ENCODE measurements at regions not wholly inside any gene's neighbourhood (a gene's known extent, or its start where the extent isn't known, plus 50 kb on each side); places are given as distances from the start of the nearest gene placed in this dataset.

DNA sequence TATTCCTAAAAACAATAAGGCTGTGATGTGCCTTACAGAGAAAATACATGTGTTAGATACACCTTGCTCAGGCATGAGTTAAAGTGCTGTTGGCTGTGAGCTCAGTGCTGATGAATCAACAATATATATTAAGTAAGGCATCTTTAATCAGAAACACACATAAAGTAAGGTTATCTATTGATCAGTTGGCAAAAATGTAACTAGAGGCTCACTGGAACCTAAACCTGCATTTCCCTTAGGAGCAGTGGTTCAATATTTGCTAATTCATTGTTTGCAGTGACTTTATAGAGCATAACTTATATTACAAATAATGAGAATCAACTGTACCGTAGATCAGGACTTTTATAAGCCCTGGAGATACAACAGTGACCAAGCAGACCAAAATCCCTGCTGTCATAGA, 77.0 kb upstream of the CYP1B1 start (continued):
- TF ChIP-seq CDX4 (CRISPR knock-in tag; IDR thresholded peaks at IDR 0.05; ENCODE audit: borderline replicate concordance) (no peak), RORB (CRISPR knock-in tag; IDR thresholded peaks at IDR 0.05) (no peak)

- Mint-ChIP-seq H3K27me3 (ENCODE audit: low read depth) (no peaks in the 10 kb centered on the region), H3K4me1 (peaks cover 2% of the 10 kb centered on the region), H3K27ac (no peak overlapping the region), H3K4me3 (no peak overlapping the region), H3K36me3 (no peaks in the 10 kb centered on the region), H3K9me3 (peaks cover 9% of the 10 kb centered on the region)
- TF ChIP-seq PRRX2 (CRISPR knock-in tag; IDR thresholded peaks at IDR 0.05) (no peak), FOXK1 (CRISPR knock-in tag; IDR thresholded peaks at IDR 0.05) (no peak), ELF4 (CRISPR knock-in tag; IDR thresholded peaks at IDR 0.05; ENCODE audit: low read depth) (no peak), CREM (CRISPR knock-in tag; IDR thresholded peaks at IDR 0.05) (no peak), ATF1 (CRISPR knock-in tag; IDR thresholded peaks at IDR 0.05) (no peak), OVOL2 (CRISPR knock-in tag; IDR thresholded peaks at IDR 0.05; ENCODE audit: borderline replicate concordance) (no peak), ZNF317 (CRISPR knock-in tag; IDR thresholded peaks at IDR 0.05; ENCODE audit: borderline replicate concordance, low read depth) (no peak)
- no peak for DNase-seq (ENCODE audit: low spot score)
- ATAC-seq: no peak
- POLR2A ChIA-PET: no interaction called here
- CTCF ChIA-PET: no interaction called here
Observed at GRCh38 chr2:38152035-38152434, 76.1 kb upstream of the CYP1B1 start.

DNA sequence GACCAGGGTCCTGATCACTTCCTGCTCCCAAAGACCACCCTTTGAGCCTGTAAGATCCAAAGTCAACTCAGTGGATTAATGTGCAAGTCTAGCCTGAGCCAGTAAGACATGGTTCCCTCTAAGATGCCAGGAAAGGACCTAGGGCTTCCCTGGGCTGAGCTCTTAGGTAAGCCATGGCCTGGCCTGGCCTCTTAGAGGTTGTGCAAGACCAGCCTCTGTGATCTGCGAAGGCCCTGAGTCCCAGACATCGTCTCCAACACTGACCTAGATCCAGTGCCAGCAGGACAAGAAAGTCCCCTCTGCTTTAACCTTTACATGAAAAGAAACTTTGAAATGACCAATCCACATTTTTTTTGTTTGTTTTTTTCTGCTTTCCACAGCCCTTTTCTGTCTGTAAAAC, 73.6 kb upstream of the CYP1B1 start:
- Mint-ChIP-seq H3K4me1 (peaks cover 12% of the 10 kb centered on the region), H3K27ac (no peak overlapping the region), H3K4me3 (no peak overlapping the region), H3K9me3 (peaks cover 9% of the 10 kb centered on the region), H3K27me3 (ENCODE audit: low read depth) (no peaks in the 10 kb centered on the region), H3K36me3 (no peaks in the 10 kb centered on the region)
- DNase-seq (ENCODE audit: low spot score): no peak
- no peak for ATAC-seq
- CTCF ChIA-PET: no interaction called here
- no peak for TF ChIP-seq ZNF219 (CRISPR knock-in tag; IDR thresholded peaks at IDR 0.05; ENCODE audit: borderline replicate concordance)
- no peak for TF ChIP-seq MXD4 (CRISPR knock-in tag; IDR thresholded peaks at IDR 0.05; ENCODE audit: borderline replicate concordance)
- TF ChIP-seq JUN (CRISPR knock-in tag; IDR thresholded peaks at IDR 0.05): no peak
- no peak for TF ChIP-seq NR2C2 (CRISPR knock-in tag; IDR thresholded peaks at IDR 0.05)
- no peak for TF ChIP-seq ZNF138 (CRISPR knock-in tag; conservative IDR thresholded peaks at IDR 0.05)
- no peak for TF ChIP-seq ZNF317 (CRISPR knock-in tag; IDR thresholded peaks at IDR 0.05; ENCODE audit: borderline replicate concordance, low read depth)
- no peak for TF ChIP-seq NFATC4 (CRISPR knock-in tag; IDR thresholded peaks at IDR 0.05)
- TF ChIP-seq, protein P1, sequence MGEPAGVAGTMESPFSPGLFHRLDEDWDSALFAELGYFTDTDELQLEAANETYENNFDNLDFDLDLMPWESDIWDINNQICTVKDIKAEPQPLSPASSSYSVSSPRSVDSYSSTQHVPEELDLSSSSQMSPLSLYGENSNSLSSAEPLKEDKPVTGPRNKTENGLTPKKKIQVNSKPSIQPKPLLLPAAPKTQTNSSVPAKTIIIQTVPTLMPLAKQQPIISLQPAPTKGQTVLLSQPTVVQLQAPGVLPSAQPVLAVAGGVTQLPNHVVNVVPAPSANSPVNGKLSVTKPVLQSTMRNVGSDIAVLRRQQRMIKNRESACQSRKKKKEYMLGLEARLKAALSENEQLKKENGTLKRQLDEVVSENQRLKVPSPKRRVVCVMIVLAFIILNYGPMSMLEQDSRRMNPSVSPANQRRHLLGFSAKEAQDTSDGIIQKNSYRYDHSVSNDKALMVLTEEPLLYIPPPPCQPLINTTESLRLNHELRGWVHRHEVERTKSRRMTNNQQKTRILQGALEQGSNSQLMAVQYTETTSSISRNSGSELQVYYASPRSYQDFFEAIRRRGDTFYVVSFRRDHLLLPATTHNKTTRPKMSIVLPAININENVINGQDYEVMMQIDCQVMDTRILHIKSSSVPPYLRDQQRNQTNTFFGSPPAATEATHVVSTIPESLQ (CRISPR knock-in tag; IDR thresholded peaks at IDR 0.05): no peak
- TF ChIP-seq SOX15 (CRISPR knock-in tag; IDR thresholded peaks at IDR 0.05): no peak
- no peak for TF ChIP-seq FOXJ3 (CRISPR knock-in tag; IDR thresholded peaks at IDR 0.05; ENCODE audit: borderline replicate concordance)
- TF ChIP-seq ZNF532 (CRISPR knock-in tag; IDR thresholded peaks at IDR 0.05; ENCODE audit: borderline replicate concordance): no peak
- no peak for TF ChIP-seq KAT7 (CRISPR knock-in tag; IDR thresholded peaks at IDR 0.05; ENCODE audit: borderline replicate concordance)
- TF ChIP-seq ZNF232 (CRISPR knock-in tag; IDR thresholded peaks at IDR 0.05): no peak
- POLR2A ChIA-PET: no interaction called here
